GM20431 (cell line): ENCODE measurements at regions not wholly inside any gene's neighbourhood (a gene's known extent, or its start where the extent isn't known, plus 50 kb on each side); places are given as distances from the start of the nearest gene placed in this dataset.
"Not testable (repeated sequence)": the region's sequence is repeated elsewhere in the genome, so short reads cannot be mapped to it uniquely, and the experiment has no call there.

ENCODE experiments used
- in situ Hi-C: fragments of 300-500 bp; cut with MseI, MboI; formaldehyde crosslinking; loops from one replicate; pipeline ENCODE4 v1.15.0; 2020; ENCODE audit warnings: low sequenced_read_pairs; ENCODE audit not compliant: unreplicated experiment

DNA sequence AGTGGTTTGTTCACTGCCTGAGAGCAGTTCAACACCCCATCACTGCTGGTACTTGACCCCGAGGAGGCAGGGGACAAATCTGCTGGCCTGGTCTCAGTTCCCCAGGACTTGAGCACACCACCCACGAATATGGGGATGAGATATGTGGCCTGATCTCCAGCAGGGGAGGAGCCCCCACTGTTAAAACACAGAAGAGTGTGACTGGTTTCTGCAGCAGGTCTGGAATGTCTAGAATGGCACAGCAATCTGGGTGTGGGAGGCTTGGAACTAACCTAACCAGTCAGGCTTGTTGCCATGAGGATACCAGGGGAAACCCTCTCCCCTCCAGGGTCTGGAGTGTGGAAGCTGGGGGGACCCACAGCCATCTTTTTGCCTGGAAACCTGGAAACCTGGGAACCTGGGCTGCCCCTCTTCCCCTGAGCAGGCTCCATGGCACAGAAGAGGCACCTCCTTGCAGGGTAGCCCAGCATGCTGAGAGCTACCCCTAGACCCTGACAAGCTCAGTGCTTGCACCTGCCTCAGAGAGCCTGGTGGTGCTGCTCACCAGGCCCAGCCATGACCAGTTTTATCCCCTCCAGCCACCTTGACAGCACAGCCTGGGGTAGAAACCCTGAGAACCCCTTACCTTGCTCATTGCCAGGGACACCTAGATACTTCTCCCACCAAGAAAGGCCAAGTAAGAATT, 273.8 kb downstream of the LIG4 start:
- in situ Hi-C loops, result no loop called here

DNA sequence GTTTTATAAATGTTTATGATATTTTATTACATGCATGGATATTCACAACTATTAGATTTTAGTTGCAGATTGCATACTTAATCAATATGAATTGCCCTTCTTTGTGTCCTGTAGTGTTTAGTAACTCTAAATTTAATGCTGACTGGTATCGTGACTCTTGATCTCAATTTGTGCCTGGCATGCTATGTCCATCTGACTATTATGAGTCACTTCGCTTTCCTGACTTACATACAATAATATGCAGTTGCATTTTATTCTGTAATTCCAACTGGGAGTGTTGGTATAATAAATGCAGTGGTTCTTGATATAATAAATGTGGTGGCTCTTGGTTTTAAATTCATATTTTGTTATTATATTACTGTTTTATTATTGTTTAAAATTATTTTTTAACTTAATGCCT, 277.5 kb downstream of the LIG4 start:
- in situ Hi-C loops, result no loop called here

DNA sequence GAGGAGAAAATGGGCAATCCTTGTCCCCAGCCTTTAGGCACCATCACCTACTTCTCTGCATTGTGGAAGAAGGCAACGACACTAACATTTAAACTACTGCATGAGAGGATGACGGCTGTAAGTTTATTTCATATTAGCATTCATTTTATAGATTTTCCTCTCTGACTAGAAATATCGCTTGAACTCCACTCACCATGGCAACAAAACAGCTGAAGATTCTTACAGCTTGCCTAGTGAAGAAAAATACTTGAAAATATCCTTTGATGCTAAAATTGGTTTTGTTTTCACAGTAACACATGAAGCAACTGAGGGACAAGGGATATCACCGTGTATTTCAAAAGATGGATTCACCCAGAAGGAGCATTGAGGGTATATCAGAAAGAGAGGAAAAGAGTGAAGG, 284.3 kb downstream of the LIG4 start:
- in situ Hi-C loops, result no loop called here

DNA sequence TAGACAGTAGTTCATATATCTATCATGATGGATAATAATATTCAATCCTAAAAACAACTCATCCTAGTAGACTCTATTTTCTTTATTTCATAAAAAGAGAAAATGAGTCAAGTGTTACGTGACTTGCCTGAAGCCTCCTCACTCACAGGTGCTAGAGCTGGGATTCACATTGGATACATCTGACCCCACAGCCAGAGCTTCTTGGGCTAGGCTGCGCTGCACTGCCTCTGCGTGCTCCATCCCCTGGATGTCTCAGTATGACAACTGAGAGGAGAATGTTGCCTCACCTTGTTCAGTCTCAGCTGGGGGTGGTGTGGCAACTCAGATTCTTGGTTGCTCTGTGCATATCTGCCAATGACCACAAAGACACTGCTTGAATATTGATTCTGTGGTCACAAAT, 286.6 kb downstream of the LIG4 start:
- in situ Hi-C loops, result no loop called here

DNA sequence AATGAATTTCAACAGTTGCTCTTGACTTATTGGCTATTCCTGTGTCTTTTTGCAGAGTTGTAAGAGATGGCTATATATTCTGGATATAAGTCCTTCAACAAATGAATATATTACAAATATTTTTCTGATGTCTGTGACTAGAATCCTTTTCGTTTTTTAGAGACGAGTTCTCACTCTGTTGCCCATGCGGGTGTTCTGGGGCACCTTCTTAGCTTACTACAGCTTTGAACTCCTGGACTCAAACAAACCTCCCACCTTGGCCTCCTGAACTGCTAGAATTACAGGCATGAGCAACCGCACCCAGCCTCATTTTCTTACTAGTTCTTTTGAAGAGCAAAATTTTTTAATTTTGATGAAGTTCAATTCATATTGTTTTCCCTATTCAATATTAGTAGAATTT, 287.8 kb downstream of the LIG4 start:
- in situ Hi-C loops, result no loop called here

DNA sequence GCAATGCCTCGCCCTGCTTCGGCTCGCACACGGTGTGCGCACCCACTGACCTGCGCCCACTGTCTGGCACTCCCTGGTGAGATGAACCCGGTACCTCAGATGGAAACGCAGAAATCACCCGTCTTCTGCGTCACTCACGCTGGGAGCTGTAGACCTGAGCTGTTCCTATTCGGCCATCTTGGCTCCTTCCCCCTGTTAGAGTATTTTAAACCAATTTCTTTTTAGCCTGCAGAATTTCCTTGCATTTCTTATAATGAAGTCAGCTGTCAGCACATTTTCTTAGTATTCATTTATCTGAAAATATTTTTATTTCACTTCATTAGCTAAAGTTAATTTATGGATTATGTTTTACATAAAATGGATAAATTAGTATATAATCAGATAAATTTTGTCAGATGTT, 288.8 kb downstream of the LIG4 start:
- in situ Hi-C loops, result not testable (repeated sequence)

DNA sequence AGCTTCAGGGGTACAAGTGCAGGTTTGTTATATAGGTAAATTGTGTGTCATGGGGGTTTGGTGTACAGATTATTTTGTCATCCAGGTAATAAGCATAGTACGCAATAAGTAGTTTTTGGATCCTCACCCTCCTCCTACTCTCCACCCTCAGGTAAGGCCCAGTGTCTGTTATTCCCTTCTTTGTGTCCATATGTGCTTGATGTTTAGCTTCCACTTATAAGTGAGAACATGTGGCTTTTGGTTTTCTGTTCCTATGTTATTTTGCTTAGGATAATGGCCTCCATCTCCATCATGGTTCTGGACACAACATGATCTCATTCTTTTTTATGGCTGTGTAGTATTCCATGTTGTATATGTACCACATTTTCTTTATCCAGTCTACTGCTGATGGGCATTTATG, 298.4 kb downstream of the LIG4 start:
- in situ Hi-C loops, result not testable (repeated sequence)

DNA sequence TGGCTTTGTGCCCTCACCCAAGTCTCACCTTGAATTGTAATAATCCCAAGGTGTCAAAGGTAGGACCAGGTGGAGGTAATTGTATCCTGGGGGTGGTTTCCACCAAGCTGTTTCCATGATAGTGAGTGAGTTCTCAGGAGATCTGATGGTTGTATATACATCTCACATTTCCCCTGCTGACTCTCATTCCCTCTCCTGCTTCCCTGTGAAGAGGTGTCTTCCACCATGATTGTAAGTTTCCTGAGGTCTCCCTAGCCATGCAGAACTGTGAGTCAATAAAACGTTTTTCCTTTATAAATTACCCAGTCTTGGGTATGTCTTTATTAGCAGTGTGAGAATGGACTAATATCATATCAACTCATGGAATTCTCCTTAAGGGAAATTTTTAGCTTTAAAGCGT, 302.6 kb downstream of the LIG4 start:
- in situ Hi-C loops, result no loop called here

DNA sequence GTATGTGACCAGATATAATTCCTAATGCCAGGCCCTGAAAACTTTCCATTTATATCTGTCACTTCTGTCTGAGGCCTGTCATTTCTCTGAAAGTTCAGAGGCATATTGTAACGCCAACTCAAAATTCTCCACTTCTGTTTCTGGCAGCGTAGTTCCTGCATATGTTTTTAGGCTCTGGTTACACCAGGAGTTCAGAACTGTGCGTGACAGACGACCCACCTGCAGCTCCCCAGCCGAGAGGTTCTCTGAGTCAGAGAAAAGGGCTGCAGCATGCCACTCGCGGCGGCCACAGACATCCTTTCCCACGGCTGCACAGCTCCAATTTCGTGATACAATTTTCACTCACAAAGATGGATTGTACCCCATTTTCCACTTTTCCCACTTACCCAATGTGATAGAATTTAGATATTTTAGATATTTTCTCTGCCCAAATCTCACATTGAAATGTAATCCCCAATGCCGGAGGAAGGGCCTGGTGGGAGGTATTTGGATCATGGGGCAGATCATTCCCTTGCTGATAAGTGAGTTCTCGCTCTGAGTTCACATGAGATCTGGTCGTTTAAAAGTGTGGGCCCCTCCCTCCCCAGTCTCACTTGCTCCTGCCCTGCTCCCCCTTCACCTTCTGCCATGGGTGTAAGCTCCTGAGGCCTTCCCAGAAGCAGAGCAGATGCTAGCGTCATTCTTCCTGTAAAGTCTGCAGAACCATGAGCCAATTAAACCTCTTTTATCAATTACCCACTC, 308.1 kb downstream of the LIG4 start:
- in situ Hi-C loops, result no loop called here

DNA sequence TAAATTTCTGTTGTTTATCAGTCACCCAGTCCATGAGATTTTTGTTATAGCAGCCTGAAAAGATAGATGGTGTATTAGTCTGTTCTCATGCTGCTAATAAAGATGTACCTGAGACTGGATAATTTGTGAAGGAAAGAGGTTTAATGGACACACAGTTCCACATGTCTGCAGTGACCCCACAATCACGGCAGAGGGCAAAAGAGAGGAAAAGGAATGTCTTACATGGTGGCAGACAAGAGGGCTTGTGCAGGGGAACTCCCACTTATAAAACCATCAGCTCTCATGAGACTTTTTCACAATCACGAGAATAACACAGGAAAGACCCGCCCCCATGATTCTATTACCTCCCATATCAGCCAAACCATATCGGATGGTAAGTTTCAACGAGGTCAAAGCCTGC, 309.2 kb downstream of the LIG4 start:
- in situ Hi-C loops, result no loop called here

DNA sequence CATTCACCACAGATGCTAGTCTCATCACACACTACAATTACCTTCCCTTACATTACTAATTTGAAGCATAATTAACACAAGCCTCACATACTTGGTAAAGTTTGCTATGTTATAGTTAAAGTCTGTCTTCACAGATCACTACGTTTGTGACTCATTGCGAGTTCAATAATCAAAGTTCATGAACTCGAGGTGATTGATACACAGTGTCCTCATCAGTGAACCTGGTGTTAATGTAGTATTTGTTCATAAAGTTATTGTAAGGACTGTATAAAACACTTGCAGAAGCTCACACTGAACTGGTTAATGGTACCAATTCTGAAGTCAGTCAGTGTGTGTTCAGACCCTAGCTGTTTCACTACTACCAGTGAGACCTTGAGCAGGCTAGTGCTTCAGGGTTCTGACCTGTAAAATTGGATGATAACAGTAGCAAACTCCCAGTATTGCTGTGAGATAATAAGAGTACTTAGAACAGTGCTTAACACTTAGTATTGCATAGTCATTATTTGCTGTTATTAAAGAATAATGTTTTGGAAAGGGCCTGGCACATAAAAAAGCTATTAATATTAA, 313.3 kb downstream of the LIG4 start:
- in situ Hi-C loops, result no loop called here

DNA sequence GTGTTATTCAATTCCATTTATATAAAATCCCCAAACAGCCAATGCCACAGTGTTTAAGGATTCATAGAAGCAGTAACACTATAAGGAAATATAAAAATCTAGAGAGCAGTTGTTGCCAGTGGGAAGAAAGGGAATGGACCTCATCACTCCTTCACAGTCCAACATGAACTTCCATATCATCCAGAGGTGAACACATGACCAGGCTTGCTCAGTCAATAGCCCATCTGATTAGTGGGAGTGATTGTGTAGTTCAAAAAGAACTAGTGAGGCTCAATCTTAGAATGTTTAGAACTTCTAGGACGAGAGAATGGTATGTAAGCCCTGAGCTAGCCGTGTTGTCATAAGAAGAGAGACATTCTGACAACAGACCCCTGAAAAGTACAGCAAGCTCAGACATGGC, 314.1 kb downstream of the LIG4 start:
- in situ Hi-C loops, result no loop called here

DNA sequence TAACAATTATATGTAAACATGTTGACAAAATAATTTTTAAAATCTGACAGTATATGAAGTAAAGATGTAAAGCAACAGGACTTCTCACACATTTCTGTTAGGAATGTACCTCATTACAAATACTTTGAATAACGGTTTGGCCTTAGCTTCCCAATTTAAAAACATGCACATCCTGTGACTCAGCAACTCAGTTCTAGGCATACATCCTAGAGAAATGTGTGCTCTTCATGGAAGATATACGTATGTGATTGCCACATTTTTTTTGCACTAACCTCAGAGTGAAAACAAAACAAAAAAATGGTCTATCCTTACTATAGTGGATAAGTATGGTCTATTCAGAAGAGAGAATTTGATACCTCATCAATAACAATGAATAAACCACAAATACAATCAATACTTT, 314.6 kb downstream of the LIG4 start:
- in situ Hi-C loops, result no loop called here

DNA sequence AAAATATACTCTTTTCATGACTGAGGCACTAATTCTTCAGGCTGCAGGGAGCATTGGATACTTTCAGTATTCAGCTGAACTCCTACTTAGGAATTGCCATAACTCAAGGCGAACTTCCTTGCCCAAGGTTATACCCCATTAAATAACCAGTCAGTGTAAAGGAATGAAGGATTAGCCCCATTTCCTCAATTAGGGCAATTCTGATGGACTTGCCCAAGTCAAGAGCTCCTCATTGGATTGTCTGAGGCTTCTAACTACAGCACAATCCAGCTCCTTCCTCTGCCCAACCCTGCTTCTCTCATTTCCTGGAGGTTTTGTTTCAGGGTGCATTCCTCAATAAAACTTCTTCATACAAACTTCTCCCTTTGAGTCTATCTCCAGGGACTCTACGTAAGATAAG, 329.2 kb downstream of the LIG4 start:
- in situ Hi-C loops, result no loop called here

DNA sequence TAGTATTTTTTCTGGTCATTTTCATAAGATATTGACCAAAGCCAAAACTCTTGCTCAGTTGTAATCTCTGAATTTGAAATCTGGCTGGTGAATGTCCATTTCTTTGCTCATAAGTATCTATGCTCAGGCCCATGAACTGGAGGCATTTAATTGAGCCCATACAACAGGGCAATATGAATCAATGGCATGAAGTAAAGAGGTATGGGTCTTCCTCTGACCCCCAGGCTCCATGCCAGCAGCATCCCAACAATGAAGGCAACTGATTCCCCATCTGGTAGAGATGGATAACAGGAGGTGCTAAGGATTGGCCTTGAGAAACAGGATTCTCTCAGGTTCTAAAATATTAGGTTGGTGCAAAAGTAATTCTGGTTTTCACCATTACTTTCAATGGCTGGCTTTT, 330.8 kb downstream of the LIG4 start:
- in situ Hi-C loops, result no loop called here

DNA sequence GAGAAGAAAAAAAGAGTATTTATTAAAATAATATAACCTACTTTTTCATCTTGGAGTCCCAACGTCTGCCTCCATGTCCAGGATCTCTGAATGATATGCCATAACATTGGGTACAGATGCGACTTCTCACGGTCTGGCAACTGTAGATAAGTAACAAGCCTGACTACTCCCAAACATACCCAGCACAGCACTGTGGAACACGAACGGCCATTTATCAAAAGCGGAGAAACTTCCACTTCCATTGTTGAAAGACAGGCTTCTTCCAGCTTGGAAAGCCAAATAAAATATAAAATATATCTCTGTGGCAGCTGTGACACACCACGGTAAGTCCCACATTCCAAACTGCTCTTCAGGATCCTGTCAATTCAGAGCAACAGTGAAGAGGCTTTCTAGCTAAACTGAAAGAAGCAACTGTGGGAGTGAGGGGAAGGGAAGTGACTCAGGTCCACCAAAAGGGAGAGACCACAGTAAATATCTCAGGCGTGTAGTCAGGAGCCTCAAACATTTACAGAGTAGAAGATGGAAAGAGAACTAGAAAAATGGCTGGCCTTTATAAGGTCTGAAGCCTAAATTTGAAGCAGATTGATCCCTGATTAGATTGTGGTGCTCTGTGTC, 331.7 kb downstream of the LIG4 start:
- in situ Hi-C loops, result no loop called here

DNA sequence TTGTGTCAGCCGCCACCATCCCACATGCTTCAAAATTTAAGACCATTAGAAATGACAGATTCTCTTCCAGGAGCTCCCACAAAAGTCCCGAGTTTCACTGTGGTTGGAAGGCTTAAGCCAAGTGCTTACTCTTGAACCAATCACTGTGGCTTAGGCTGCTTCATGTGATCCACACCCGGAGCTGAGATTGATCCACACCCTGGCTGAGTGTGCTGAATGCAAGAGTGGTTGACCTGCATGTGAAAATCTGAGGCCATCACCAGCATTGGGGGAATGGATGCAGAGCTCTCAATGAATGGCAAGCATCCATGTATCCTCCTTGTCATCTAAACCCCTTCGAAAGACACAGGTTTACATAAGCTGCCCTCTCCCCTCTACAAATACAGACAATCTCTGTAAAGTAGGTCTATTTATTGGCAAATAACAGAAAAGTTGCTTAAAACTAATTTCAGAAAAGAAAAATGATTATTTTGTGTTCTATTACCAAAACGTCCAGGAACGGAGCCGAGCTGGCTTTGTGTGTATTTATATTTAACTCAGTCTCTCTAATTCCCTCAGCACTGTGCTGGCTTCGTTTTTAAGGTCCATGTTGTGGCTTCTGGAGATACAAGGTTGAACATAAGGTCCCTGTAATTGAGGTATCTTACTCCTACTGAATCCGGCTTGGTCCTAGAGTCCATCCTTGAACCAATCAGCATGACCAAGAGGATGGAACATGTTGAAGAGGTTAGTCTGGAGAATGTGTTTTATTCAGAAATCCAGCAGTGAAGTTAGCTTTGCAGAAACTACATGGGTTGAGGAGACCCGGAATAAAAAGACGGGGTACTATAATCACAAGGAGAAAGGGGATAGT, 332.4 kb downstream of the LIG4 start:
- in situ Hi-C loops, result no loop called here

DNA sequence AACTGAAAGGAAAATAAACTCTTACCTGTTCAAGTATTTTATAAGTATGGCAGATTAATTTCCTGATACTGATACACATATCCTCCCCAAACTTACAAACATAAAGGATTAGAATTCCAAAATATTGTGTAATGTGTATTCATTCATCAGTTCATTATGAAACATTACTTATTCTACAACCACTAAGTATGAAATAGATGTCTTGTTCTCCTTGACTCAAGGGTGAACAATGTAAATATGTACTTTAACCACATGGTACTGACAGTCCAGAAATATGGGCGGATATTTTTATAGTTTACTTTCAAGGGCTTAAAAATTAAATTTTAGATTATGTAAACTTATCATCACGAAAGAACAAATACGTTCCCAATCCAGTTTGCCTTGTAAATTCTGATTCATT, 334.0 kb downstream of the LIG4 start:
- in situ Hi-C loops, result no loop called here

DNA sequence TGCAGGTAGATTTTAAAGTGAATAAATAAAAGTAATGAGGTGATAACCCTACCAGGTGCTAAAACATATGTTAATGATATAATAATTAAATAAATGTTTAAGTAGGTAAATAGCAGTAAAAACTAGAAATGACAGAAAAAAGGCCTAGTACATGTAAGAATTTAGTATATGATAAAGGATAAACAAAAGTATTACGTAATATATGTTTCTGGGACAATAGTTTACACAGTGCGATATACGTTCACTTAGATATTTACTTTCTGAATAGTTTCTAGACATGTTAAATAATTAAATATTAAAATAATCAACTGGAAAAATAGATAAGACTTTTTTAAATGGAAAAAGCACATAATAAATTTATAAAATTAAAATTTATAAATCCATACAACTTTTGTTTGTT, 340.9 kb downstream of the LIG4 start:
- in situ Hi-C loops, result no loop called here

DNA sequence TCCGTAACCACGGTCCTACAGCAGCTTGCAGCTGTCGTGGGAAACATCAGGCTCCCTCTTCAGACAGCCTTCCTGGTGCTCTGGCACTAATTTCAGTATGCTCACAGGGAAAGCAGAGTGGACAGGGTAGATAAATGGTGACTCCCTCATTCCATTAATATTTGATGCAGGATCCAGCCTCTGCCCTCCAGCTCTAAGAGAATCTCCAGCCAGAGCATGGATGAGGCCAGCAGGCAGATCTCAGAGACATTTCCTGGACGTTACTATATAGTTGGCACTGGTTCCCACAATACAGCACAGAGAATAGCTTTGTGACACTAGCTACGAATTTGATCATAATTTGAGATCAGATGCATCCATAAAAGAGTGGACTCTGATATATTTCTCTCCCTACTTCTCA, 341.4 kb downstream of the LIG4 start:
- in situ Hi-C loops, result no loop called here
